ENCODE measurements at regions not wholly inside any gene's neighbourhood (a gene's known extent, or its start where the extent isn't known, plus 50 kb on each side); places are given as distances from the start of the nearest gene placed in this dataset.

DNA sequence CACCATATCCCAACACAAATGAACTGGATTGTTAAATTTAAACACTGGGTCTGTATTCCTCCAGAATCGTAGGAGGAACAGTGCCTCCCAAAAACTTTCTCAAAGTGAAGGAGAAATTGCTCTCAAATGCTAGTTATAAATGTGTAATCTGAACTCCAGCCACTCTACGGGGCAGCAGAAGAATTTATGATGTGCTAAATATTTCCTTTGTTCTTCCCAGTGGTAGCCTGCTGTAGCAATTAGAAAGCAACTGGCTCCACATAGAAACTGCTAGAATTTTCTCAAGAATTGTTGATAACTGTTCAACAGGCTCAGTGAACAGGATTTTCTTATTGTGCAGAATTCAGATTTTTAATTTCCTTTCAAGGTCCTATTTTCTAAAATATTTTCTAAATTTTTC, 49.8 kb upstream of the EYA4 start:
- no peak for DNase-seq
